Endothelial cell of umbilical vein (primary cell): ENCODE measurements at regions not wholly inside any gene's neighbourhood (a gene's known extent, or its start where the extent isn't known, plus 50 kb on each side); places are given as distances from the start of the nearest gene placed in this dataset.

Source experiments
- CTCF ChIP-seq, 2 donors: IDR thresholded peaks; 1 replicate in 1 of 2; 2 replicates in 1 of 2; pipeline ENCODE4 v1.5.1; 2011; ENCODE audit warnings: low read length in 2 of 2, mild to moderate bottlenecking in 2 of 2, moderate library complexity in 2 of 2, control low read depth in 1 of 2, inconsistent platforms in 1 of 2, low read depth in 1 of 2; ENCODE audit not compliant: insufficient read depth in 1 of 2; ENCODE audit errors: extremely low read depth in 1 of 2
- EZH2 ChIP-seq: IDR thresholded peaks from 2 replicates; pipeline ENCODE4 v1.6.1; 2012; ENCODE audit warnings: borderline replicate concordance, low read depth, mild to moderate bottlenecking, moderate library complexity, low read length, inconsistent platforms; ENCODE audit not compliant: severe bottlenecking
- POLR2A ChIP-seq: IDR thresholded peaks from 2 replicates; pipeline ENCODE4 v1.6.1; 2012; ENCODE audit warnings: low read depth, mild to moderate bottlenecking, control low read depth, low read length

- TF ChIP-seq CTCF (IDR thresholded peaks at IDR 0.05; ENCODE audit: extremely low read depth in 1 of 2, insufficient read depth in 1 of 2, low read depth in 1 of 2, low read length in 2 of 2) (no peak), POLR2A (no peak), EZH2 (no peak)
Measured at GRCh38 chr3:28711293-28711692, 362.7 kb upstream of the AZI2 start.
